GM12872 (cell line): ENCODE measurements at regions not wholly inside any gene's neighbourhood (a gene's known extent, or its start where the extent isn't known, plus 50 kb on each side); places are given as distances from the start of the nearest gene placed in this dataset.

Experiments used
- CTCF ChIP-seq: IDR thresholded peaks from 3 replicates; pipeline ENCODE4 v1.5.1; 2011; ENCODE audit warnings: low read depth, mild to moderate bottlenecking, low read length, moderate library complexity; ENCODE audit not compliant: insufficient read depth

DNA sequence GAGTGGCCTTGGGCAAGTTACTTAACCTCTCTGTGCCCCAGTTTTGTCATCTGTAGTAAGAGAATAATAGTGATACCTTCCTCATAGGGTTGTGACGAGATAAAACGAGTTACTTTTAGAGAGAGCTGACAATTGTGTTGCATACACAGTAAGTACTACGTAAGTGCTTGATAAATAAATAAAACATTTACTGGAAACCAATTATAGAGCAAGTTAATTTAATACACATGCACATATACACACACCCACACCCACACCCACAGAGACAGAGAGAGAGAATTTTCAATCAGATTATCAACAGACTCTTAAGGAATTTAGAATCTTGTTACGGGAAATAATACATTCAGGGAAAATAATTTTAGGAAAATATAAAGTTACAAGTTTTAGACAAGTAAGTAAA is 1045.8 kb upstream of the TENM4 start:
- TF ChIP-seq CTCF, result no peak

- TF ChIP-seq CTCF, result no peak
These were observed 1036.3 kb upstream of the TENM4 start for GRCh38 chr11:80477178-80477577.

DNA sequence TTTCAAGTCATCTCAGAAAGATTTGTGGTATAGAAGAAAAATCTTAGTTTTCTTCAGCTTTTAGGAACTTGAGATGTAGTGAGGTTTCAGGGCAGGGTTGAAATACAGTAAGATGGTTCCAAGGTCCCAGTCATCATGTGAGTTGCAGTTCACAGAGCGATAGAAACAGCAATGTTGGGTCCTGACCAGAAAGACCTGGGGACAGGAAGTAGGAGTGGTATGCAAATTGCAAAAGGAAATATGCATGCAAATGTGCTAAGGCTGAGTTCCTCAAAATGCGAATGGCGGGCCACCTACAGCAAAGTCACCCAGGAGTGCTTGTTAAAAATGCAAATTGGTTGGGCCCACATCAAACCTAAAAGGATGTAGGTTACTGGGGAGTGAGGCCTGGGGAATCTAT is 1032.7 kb upstream of the TENM4 start:
- TF ChIP-seq CTCF, result no peak

- no peak for TF ChIP-seq CTCF
These were observed 1029.0 kb upstream of the TENM4 start for GRCh38 chr11:80469871-80470270.

- TF ChIP-seq CTCF, result no peak
These were observed 1025.7 kb upstream of the TENM4 start for GRCh38 chr11:80466570-80466969.

- no peak for TF ChIP-seq CTCF
These were observed 1021.4 kb upstream of the TENM4 start for GRCh38 chr11:80462211-80462610.

DNA sequence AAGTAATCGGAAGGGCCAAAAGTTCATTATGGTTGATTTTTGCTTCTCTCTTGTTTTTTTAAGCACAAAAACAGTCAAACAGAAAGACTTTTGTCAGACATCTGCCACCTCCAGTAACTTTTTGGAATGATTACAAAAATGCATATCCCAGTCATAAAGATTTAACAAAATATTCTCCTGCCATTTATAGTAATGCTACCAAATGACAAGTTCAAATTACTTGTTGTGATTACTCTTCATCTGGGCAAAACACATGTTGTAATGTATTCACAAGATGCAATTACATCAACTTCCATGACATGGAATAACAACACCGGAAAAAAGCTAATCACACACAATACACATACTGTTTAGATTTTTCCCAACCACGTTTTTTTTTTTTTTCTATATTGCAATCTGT is 1017.5 kb upstream of the TENM4 start:
- no peak for TF ChIP-seq CTCF

GRCh38 chr11:80457823-80458222 is 1017.0 kb upstream of the TENM4 start:
- TF ChIP-seq CTCF, result no peak
